Transverse colon (tissue), 4 donors: ENCODE measurements at regions not wholly inside any gene's neighbourhood (a gene's known extent, or its start where the extent isn't known, plus 50 kb on each side); places are given as distances from the start of the nearest gene placed in this dataset.

Experiments
- DNase-seq: peaks from one replicate; pipeline ENCODE4 v3.0.0-alpha.2; 2019
- H3K27ac ChIP-seq, 4 donors: fragments of 200-600 bp; sonication (generic); 2 replicates each; pipeline ENCODE4 v1.5.1; 2016 to 2018; ENCODE audit warnings: inconsistent platforms in 4 of 4
- H3K27me3 ChIP-seq: fragments of 200-600 bp; sonication (generic); 2 replicates; pipeline ENCODE4 v1.5.1; 2017; ENCODE audit warnings: inconsistent platforms
- H3K36me3 ChIP-seq, 4 donors: fragments of 200-600 bp; sonication (generic); 2 replicates each; pipeline ENCODE4 v1.5.1; 2017 to 2019; ENCODE audit warnings: inconsistent platforms in 4 of 4
- H3K4me1 ChIP-seq, 4 donors: fragments of 200-600 bp; sonication (generic); 2 replicates each; pipeline ENCODE4 v1.5.1; 2017 to 2020; ENCODE audit warnings: inconsistent platforms in 4 of 4
- H3K4me3 ChIP-seq, 4 donors: fragments of 200-600 bp; sonication (generic); 1 replicate in 1 of 4; 2 replicates in 3 of 4; pipeline versions ENCODE4 v1.5.1 to v1.6.1; 2017 to 2019; ENCODE audit warnings: inconsistent platforms in 4 of 4
- H3K9me3 ChIP-seq, 2 donors: fragments of 200-600 bp; sonication (generic); 2 replicates each; pipeline ENCODE4 v1.5.1; 2017 to 2019; ENCODE audit warnings: inconsistent platforms in 2 of 2
- CTCF ChIP-seq, 5 experiments: fragments of 200-600 bp in 3 of 5; fragments of 450-650 bp in 2 of 5; sonication (generic) in 3 of 5; IDR thresholded peaks; 1 replicate in 2 of 5; 2 replicates in 3 of 5; pipeline ENCODE4 v1.5.1; 2016 to 2017; ENCODE audit warnings: antibody characterized with exemption in 5 of 5, inconsistent platforms in 3 of 5, mild to moderate bottlenecking in 2 of 5, moderate library complexity in 1 of 5
- EP300 ChIP-seq: sonication (generic); formaldehyde crosslinking; IDR thresholded peaks from one replicate; pipeline ENCODE4 v1.6.1; 2017; ENCODE audit warnings: antibody characterized with exemption, low read depth
- POLR2A ChIP-seq: fragments of 450-650 bp; IDR thresholded peaks from one replicate; pipeline ENCODE4 v1.6.1; 2016; ENCODE audit warnings: antibody characterized with exemption, mild to moderate bottlenecking, moderate library complexity
- POLR2AphosphoS5 ChIP-seq, 3 donors: sonication (generic); formaldehyde crosslinking; IDR thresholded peaks; one replicate each; pipeline ENCODE4 v1.6.1; 2016; ENCODE audit warnings: antibody characterized with exemption in 3 of 3
- WGBS, 2 donors: methylation state at CpG; one replicate each; pipeline ENCODE4 v1.1.5; 2018; ENCODE audit warnings: low coverage in 1 of 2; 5-methylcytosine and 5-hydroxymethylcytosine counted together
- in situ Hi-C, 4 donors: fragments of 200-750 bp; cut with MboI; loops; one replicate each; pipeline versions ENCODE4 v1.15.0 to v1.15.1; 2017; ENCODE audit warnings: low sequenced_read_pairs in 3 of 4, low pct_ligation_motif_present in 1 of 4, low pct_unique_long_range_greater_than_20kb in 1 of 4
- intact Hi-C: fragments of 100-400 bp; cut with DNase I; formaldehyde crosslinking; loops from one replicate; pipeline ENCODE4 v1.15.1; 2023; ENCODE audit warnings: low total_unique reads

DNA sequence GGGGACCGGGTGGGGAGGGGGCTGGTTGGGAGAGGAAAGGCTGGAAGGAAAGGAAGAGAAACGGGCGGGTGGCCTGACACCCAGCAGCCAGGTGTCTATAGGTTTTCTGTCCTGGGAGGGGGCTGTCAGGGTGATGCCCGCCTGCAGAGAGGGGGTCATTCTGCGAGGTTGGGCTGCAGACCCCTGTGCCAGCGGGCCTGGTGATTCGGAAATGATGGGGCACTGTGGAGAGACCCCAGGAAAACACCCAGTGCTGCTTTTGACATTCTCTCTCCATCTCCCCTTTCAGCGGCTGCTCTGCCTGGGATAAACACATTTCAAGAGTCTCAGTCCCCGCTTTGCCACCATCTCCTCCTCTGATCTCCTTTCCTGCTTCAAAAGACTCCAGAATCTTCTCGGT is 168.5 kb upstream of the RTL1 start:
- Histone ChIP-seq H3K9me3 (no peaks in the 10 kb centered on the region), H3K36me3 (no peaks in the 10 kb centered on the region), H3K27ac (no peak overlapping the region), H3K4me1 (peaks cover 0 to 5% (median 0%) of the 10 kb centered on the region in 4 donors), H3K27me3 (peaks cover 17% of the 10 kb centered on the region), H3K4me3 (no peak overlapping the region)
- DNase-seq: no peak
- 33 to 77% methylated on average over 1 to 10 of the region's 10 CpGs for WGBS, 2 donors
- in situ Hi-C loops (no loop called here), intact Hi-C loops (no loop called here)
- TF ChIP-seq POLR2A (no peak), EP300 (no peak), POLR2AphosphoS5 (IDR thresholded peaks at IDR 0.05) (no peak), CTCF (IDR thresholded peaks at IDR 0.05) (no peak)

- DNase-seq: no peak
- no peaks in the 10 kb centered on the region for H3K36me3 ChIP-seq
Measured at GRCh38 chr14:101072531-101072930, 169.0 kb upstream of the RTL1 start.

DNA sequence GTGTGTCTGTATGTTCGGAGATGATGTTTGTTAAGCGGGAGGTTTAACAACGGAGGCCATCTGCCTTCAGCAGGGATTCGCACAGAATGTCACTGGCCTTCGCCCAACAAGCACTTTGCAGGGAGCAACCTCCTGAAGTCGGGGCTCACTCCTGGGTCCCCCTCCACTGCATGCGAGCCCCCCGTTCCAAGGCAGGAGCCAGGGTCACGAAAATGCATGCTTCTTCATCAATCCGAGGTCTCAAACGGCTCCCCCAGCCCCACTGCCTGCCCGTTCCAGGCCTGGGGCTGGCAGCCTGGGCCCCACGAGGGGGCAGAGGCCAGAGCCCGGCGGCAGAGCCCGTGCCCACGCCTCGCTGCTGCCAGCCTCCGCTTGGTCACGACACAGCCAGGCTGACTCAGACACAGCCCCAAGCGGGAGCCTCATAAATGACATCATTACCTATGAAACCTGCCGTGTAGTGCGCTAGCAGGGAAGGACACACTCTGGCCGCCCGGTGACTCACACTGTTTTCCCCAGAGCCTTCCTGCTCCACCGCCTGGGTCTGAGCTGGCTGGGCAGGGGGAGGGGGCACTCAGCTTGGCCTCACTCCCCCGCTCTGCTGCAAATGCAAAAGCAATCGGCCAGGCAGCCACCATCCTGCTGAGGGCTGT is 169.5 kb upstream of the RTL1 start:
- Histone ChIP-seq H3K27me3 (peaks cover 27% of the 10 kb centered on the region), H3K36me3 (no peaks in the 10 kb centered on the region), H3K27ac (no peak overlapping the region), H3K9me3 (no peaks in the 10 kb centered on the region), H3K4me1 (peaks cover 0 to 13% (median 0%) of the 10 kb centered on the region in 4 donors), H3K4me3 (no peak overlapping the region)
- peak; percentile 81 for DNase-seq
- in situ Hi-C loops: no loop called here
- intact Hi-C loops: no loop called here
- 36% methylated on average over 23 of the region's 28 CpGs; no CpG with 5 or more reads in 1 of the 2 donors for WGBS, 2 donors
- TF ChIP-seq EP300: no peak
- no peak for TF ChIP-seq POLR2A
- TF ChIP-seq POLR2AphosphoS5 (IDR thresholded peaks at IDR 0.05): no peak
- peak in 1 of 5 experiments; percentile 16 for TF ChIP-seq CTCF (IDR thresholded peaks at IDR 0.05)

More at GRCh38 chr14:101072531-101072930, 169.0 kb upstream of the RTL1 start:
- no peak overlapping the region for H3K4me3 ChIP-seq
- intact Hi-C loops: no loop called here
- H3K27me3 ChIP-seq: peaks cover 21% of the 10 kb centered on the region
- no peak overlapping the region for H3K27ac ChIP-seq
- WGBS, 2 donors: 43 to 55% methylated on average over 7 to 16 of the region's 16 CpGs
- peaks cover 0 to 9% (median 0%) of the 10 kb centered on the region in 4 donors for H3K4me1 ChIP-seq
- no peaks in the 10 kb centered on the region for H3K9me3 ChIP-seq
- in situ Hi-C loops: no loop called here
- TF ChIP-seq CTCF (IDR thresholded peaks at IDR 0.05): no peak
- no peak for TF ChIP-seq POLR2A
- TF ChIP-seq EP300: no peak
- TF ChIP-seq POLR2AphosphoS5 (IDR thresholded peaks at IDR 0.05): no peak

DNA sequence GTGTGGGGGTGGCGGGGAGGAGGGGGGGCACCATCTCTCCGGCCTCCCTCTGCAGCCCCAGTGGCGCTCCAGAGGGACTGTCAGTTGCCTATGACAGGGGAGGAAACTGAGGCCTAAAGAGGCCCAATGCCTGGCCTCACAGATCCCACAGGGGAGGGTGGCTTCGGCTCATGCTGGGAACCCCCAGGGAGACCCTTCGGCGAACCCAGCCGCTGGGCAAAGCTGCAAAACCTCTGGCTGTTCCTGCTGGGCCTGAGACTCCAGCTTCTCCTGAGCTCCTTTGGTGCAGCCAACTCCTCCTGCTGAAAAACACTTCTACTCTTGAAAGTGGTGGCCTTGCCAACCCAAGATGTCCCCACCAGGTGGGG is 170.1 kb upstream of the RTL1 start:
- WGBS, 2 donors: 74% methylated on average over 7 of the region's 7 CpGs; no CpG with 5 or more reads in 1 of the 2 donors
- Histone ChIP-seq H3K4me1 (peaks cover 0 to 13% (median 0%) of the 10 kb centered on the region in 4 donors), H3K27ac (no peak overlapping the region), H3K27me3 (peaks cover 32% of the 10 kb centered on the region), H3K36me3 (no peaks in the 10 kb centered on the region), H3K9me3 (no peaks in the 10 kb centered on the region), H3K4me3 (no peak overlapping the region)
- TF ChIP-seq POLR2A: no peak
- no peak for TF ChIP-seq POLR2AphosphoS5 (IDR thresholded peaks at IDR 0.05)
- no peak for TF ChIP-seq CTCF (IDR thresholded peaks at IDR 0.05)
- TF ChIP-seq EP300: no peak
- intact Hi-C loops: no loop called here
- in situ Hi-C loops: no loop called here
- DNase-seq: no peak
